NCI-H748 (cell line): ENCODE measurements at regions not wholly inside any gene's neighbourhood (a gene's known extent, or its start where the extent isn't known, plus 50 kb on each side); places are given as distances from the start of the nearest gene placed in this dataset.
"Not testable (repeated sequence)": the region's sequence is repeated elsewhere in the genome, so short reads cannot be mapped to it uniquely, and the experiment has no call there.

ENCODE experiments used
- DNase-seq: peaks from one replicate; lab custom pipeline; 2025; ENCODE audit not compliant: unreplicated experiment; lab: John Stamatoyannopoulos, UW

- DNase-seq: peak; percentile 73
Observed at GRCh38 chr14:84421621-84422020, 1108.3 kb upstream of the FLRT2 start.

GRCh38 chr14:84425968-84426367, 1104.0 kb upstream of the FLRT2 start:
- no peak for DNase-seq

- DNase-seq: peak; percentile 86
Observed at GRCh38 chr14:84432676-84433075, 1097.3 kb upstream of the FLRT2 start.

- no peak for DNase-seq
Observed at GRCh38 chr14:84433961-84434360, 1096.0 kb upstream of the FLRT2 start.

- no peak for DNase-seq
Observed at GRCh38 chr14:84435820-84436324, 1094.1 kb upstream of the FLRT2 start.

- DNase-seq: peak; percentile 65
Observed at GRCh38 chr14:84436528-84436927, 1093.4 kb upstream of the FLRT2 start.

- DNase-seq: peak; percentile 91
Observed at GRCh38 chr14:84442521-84442920, 1087.4 kb upstream of the FLRT2 start.

GRCh38 chr14:84445486-84445885, 1084.5 kb upstream of the FLRT2 start:
- DNase-seq: no peak

- no peak for DNase-seq
Observed at GRCh38 chr14:84446250-84446649, 1083.7 kb upstream of the FLRT2 start.

GRCh38 chr14:84453307-84453950, 1076.5 kb upstream of the FLRT2 start:
- no peak for DNase-seq

- DNase-seq: no peak
Observed at GRCh38 chr14:84454114-84454513, 1075.8 kb upstream of the FLRT2 start.

GRCh38 chr14:84456946-84457345, 1073.0 kb upstream of the FLRT2 start:
- no peak for DNase-seq

- DNase-seq: peak; percentile 29
Observed at GRCh38 chr14:84458881-84459280, 1071.1 kb upstream of the FLRT2 start.

GRCh38 chr14:84465880-84466279, 1064.1 kb upstream of the FLRT2 start:
- peak; percentile 59 for DNase-seq

- DNase-seq: no peak
Observed at GRCh38 chr14:84468153-84468552, 1061.8 kb upstream of the FLRT2 start.

- DNase-seq: no peak
Observed at GRCh38 chr14:84477996-84478395, 1051.9 kb upstream of the FLRT2 start.

- no peak for DNase-seq
Observed at GRCh38 chr14:84482256-84483071, 1047.5 kb upstream of the FLRT2 start.

GRCh38 chr14:84483072-84483420, 1046.9 kb upstream of the FLRT2 start:
- no peak for DNase-seq

GRCh38 chr14:84484243-84484642, 1045.7 kb upstream of the FLRT2 start:
- not testable (repeated sequence) for DNase-seq

GRCh38 chr14:84485036-84485435, 1044.9 kb upstream of the FLRT2 start:
- no peak for DNase-seq

- no peak for DNase-seq
Observed at GRCh38 chr14:84490081-84490480, 1039.9 kb upstream of the FLRT2 start.

- no peak for DNase-seq
Observed at GRCh38 chr14:84492685-84493084, 1037.3 kb upstream of the FLRT2 start.
